NCI-H146 treated with DMSO at 0.1 percent for 48 hours (cell line): ENCODE measurements at regions not wholly inside any gene's neighbourhood (a gene's known extent, or its start where the extent isn't known, plus 50 kb on each side); places are given as distances from the start of the nearest gene placed in this dataset.

ENCODE experiments used
- DNase-seq: peaks from one replicate; lab custom pipeline; 2025; ENCODE audit not compliant: unreplicated experiment; lab: John Stamatoyannopoulos, UW

DNA sequence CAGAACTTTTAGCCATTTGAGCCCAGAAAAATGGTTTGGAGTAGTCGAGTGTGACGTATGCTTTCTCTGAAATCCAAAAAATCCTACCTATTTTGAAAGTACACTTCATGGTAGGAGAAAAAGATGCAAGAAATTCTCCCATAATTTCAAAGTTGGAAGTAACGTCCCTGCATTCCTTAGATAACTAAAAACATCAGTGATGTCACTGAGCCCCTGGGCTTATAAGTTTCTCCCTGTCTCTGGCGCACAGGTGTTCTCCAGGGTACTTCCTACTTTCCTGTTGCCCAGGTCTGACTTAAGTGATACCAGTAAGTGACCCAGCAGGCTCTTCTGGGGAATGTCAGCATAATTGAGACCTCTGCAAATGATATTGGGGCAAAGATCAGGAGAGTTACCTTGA is 90.5 kb upstream of the WDR1 start:
- no peak for DNase-seq

DNA sequence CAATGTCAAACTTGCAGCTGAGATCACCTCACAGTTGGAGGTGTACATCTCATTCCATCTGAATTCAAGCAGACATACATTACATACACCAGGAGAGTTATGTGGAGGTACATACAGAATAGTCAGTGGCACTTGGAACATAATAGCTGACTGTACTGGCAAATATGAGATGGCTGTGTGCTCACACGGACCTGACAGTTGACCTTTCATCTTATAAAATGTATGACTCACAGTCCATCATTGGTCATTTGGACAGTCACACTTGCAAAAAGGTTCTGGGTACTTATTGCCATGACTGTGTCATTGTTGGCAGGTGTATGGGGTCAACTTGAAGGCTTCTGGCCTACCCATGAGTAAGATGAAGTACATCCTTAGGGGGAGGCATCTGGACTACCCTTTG is 88.6 kb upstream of the WDR1 start:
- DNase-seq = no peak

DNA sequence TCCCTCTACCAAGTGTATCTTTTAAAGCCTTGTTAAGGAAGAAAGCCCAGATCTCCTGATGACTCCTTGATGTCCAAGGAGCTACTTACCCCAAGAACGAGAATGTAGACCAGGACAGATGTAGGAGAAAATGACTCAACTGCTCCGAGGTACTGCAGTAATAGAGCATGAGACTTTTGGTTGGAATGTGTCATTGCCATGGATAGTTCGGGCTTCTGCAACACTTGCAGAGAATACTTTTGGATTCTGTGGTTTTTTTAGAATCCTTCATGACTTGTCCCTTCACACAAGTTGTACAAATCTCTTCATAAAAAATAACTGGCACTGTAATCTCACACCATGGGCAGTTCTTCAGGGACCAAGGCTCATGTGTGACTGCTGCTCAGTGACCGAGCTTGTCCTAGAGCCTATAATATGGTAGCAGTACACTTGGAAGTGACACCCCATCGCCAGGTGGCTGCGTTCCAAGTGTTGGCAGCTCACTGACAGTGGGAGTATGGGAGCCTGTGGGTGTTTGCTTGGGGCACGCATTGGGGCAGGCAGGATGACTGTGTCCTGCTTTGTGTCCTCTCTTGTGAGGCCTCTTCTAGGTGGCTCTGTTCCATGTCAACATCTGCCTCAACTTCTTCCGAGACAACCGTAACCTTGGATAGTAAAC is 87.9 kb upstream of the WDR1 start:
- DNase-seq = no peak

DNA sequence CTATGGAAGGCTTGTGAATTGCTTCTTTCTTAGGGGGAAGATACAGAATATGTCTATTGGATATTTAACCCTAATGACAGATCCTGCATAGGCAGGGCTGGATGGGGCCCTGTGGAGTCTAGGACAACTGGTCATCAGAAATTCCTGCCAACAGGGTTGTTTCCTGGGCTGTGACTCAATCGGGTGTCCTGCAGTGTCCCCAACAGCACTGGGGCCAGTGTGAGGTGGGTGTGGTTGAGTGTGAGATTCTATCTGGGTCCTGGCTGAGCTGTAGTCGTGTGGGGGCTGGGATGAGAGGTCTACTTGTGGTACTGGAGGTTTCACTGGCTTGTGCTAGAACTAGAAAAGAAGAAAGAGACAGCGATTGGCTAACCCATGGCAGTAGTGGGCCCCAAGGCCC is 87.3 kb upstream of the WDR1 start:
- DNase-seq = no peak

DNA sequence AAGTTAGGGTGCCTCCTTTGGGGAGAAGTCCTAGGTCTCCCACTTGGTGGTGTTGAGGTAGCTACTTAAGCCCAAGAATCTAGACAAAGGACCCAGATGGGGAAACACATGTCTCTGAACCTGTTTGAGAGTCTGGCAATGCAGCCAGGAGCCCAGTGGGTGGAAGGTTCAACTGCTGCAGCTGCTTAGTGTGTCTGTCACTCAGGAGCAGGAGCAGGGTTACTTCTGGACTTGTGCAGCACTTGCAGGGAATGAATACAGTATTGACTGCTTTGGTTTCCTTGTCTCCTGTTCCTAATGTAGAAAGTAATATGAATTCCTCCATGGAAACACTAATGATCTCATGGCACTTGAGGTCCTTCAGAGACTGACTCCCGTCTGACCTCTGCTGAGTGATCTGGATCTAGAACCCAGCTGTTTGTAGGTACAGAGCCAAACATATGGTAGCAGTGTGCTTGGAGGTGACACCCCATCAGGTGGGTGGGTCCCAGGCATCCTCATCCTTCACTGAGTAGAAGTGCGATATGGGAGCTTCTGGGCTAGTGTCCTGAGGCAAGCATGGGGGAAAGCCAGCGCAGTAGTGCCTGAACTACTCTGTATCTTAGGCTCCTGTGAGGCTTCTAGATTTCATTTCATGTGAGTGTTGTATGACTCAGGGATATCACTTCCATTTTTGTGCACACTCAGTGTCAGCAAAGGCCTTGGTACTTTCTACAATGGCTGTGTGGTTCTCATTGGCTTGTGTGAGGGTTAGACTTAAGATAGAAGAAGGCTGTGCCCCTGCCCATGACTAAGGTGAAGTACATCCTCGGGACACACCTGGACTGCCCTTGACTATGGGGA is 85.0 kb upstream of the WDR1 start:
- DNase-seq = no peak

DNA sequence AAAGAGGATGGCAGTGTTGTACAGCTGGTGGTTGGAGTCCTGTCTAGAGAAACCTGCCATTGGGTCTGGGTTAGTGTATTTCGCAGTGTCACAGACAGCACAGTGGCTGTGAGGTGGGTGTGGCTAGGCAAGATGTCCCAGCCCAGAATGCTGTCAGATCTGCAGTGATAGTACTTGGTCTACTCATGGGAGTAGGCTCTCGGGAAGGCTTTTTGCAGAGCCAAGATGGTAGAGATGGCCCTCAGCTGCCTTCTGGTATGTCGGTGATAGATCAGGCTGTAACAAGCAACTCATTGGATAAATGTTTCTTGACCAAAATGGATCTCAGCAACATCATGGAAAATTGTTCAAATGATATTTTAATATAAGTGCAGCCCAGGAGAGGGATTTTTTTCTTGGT is 84.3 kb upstream of the WDR1 start:
- no peak for DNase-seq

DNA sequence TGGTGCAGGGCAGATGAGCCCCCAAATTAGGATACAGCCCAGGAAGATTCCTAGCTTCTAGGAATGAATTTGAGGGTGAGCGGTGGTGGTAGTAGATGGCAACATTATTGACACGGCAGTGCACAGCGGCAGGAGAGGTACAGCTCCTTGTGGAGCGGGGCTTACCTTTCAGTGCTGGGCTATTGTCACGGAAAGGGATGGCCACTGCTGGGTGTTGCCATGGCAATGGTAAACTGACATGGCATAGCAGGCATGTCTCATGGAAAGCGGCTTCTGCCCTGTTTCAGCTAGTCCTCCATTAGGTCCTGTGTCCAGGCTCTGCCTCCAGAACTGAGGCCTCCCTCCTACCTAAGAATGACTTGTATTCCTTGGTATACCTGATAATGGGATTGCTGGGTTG is 81.8 kb upstream of the WDR1 start:
- no peak for DNase-seq

DNA sequence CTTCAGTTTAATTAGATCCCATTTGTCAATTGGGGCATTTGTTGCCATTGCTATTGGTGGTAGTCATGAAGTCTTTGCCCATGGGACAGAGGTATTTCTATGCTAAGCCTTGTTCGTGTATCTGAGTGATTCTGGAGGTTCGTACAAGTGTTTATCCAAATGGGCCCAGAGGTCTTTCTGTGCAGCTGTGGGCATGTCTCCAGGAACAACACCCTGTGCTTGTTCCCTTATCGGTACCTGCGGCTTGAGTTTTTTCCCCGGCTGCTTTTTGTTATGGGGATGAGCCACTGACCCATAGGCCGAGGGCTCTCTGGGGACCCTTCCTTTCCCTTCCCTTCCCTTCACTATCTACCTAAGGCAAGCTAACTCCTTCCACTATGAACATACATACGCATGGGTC is 81.4 kb upstream of the WDR1 start:
- DNase-seq = no peak

DNA sequence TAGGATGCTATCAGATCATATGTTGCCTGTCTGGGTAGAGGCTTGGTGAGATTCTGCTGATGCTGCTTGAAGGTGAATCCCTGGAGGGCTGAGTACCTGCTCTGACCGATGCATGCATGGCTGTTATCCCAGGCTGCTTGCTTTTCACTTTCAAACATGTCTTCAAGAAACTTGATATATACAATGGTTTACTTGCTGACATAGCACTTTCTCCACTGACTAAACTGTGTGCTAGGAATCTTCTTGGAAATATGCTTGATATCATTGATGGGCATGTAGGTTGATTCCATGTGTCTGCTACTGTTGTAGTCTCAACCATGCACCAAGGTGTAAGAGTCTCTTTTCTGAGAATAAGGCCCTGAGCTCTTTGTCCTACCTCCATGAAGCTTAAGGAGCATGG is 79.6 kb upstream of the WDR1 start:
- DNase-seq = no peak

DNA sequence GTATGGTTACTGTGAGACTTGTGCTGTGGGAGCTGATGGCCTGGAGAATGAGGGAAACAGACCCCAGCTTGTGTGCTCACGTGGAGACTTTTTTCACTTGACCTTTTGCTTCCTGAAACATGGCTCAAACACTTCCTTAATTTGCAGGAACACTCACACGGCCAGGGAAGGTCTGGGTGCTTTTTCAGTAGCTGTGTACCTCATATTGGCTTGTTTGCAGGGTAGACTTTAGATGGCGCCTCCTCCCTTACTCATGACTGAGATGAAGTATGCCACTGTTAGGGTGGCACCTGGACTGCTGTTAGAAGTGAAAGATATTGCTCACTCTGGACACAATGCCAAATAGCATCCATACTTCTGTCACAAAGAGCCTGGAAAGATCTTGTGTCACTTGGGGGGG is 75.7 kb upstream of the WDR1 start:
- DNase-seq = no peak

DNA sequence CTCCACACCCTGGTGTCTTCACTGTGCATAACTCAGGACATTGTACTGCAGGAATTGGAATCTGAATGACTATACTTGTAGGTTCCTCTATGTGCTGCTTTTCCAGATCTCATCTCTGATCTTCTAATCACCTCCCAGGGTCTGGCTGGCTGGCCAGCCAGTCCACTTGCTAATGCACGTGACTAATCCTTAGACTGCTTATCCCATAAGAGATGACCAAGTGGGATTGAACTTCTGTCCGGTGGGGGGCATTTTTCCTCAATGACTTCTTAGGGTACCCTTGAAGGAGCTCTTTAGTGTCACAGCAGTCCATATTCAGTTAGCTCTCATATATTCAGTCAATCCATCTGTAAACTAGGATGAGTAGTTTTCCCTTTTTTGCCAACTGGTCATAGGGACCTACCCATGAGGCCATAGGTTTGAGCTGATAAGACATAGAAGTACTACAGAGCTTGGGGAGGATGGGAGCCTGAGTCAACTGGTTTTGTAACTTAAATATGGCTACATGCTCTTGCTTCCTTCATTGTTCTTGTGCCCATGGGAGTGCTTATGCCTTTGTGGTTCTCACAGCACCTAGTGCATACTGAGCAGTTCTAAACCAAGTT is 71.9 kb upstream of the WDR1 start:
- DNase-seq = no peak

DNA sequence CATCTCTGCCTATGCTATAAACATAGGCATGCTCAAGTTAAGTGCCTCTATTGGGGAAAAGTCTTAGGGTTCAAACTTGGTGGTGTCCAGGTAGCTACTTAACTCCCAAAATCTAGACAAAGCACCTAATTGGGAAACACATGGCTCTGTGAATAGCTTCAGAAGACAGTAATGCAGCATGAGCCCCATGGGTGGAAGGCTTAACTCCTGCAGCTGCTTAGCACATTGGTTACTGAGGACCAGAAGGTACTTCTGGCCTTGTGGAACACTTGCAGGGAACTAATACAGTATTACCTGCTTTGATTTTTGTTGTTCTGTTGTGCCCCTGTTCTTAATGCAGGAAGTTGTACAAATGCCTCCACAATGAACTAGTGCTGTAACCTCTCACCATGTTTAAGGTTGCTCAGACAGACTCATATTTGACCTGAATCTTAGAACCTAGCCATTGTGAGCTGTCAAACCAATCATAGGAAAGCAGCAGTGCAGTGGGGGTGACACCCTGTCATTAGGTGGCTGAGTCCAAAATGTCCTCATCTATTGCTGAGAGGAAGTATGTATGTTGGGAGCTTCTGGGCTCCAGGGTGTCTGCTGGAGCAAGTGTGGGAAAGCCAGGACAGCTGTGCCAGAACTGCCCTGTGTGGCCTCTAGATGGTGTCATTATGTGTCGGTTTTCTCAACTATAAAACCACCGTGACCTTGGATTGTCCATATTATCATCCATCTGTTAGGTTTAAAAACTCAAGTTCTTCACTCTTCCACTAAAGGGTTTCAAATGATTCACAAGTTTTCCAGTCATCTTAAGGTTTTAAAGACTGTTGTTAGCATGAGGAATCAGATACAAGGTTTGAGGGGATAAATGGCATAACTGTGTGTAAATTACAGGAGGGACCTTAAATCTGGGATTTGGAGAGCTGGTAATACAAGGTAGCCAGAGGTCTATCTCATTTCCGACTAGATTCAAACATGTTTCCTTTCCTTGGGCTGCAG is 69.9 kb upstream of the WDR1 start:
- DNase-seq = no peak

DNA sequence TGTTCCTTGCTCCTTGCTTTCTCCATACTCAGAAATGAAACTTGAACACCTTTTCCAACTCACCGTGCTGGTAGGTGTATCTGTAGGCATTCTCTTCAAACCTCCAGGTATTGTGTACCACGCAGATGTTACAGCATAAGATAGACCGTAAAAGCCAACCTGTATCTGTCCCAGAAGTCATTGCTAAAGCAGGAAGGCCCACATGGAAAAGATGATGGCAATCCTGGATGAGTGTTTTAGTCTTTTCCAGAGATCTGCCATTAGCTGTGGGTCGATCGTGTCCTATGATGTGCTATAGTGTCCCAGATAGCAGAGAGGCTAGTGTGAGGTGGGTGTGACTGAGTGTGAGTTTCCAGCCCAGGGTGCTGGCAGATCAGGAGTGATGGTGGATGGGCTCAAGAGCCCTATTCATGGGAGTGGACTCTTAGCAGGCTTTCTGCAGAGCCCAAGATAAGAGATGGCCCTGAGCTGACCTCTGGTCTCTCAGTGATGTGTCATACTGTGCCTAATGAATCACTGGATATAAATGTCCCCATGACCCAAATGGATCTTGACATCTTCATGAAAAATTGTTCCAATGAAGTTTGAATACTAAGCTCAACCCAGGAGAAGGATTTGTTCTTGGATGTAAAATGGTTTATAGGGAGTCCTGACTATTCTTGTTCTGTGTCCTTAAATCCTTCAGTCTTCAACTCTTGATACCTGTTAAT is 69.1 kb upstream of the WDR1 start:
- no peak for DNase-seq

DNA sequence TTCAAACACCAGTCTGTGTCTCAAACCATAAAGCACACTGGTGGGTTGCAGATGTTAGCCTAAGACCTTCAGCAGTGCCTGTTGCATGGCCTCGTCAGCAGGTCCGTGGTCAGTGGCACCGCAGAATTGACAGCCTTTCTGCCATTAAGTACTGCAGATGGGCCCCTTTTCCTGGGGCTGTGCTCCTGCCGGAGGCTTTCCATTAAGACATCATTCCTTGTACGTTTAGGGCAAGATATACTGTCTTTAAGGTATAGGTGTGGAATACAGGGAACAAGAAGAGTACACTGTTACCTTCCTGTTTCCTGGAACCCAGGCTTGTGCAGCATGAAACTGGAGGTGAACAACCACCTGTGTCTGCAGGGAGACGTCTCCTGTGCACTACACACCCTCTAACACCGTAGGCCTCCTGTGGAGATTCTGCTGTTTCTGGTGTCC is 67.9 kb upstream of the WDR1 start:
- DNase-seq = no peak

DNA sequence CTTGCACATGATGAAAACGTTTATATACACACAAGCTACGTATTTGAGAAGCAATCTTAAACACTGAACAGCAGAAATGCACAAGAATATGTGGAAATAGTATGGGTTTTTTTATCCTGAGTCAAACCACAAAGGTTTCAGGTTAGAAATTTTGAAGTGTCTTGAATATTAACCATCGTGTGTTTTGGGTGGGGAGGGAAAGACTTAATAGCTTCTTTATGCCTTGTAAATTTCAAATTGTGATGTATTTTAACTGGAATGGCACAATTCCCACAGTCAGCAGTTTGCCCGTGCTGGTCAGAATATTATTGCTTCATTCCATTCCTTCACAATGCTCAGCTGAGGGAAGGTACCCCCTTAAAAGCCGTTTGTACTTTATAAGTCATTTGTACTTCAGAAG is 67.4 kb upstream of the WDR1 start:
- no peak for DNase-seq

DNA sequence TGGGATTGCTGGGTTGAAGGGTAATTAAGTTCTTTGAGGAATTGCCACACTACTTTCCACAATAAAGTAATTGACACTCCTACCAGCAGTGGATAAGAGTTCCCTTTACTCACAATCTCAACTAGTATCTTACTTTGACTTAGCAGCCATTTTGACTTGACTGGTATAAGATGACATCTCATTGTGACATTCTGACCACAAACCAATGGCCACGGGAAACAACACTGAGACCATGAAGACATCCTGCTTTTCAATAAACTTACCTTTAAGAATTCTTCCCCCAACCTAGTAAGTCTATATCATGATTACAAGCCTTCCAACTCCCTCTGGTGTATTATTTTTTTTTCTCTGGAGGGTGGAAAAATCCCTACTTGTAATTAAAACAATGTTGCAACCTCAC is 66.9 kb upstream of the WDR1 start:
- DNase-seq = no peak

DNA sequence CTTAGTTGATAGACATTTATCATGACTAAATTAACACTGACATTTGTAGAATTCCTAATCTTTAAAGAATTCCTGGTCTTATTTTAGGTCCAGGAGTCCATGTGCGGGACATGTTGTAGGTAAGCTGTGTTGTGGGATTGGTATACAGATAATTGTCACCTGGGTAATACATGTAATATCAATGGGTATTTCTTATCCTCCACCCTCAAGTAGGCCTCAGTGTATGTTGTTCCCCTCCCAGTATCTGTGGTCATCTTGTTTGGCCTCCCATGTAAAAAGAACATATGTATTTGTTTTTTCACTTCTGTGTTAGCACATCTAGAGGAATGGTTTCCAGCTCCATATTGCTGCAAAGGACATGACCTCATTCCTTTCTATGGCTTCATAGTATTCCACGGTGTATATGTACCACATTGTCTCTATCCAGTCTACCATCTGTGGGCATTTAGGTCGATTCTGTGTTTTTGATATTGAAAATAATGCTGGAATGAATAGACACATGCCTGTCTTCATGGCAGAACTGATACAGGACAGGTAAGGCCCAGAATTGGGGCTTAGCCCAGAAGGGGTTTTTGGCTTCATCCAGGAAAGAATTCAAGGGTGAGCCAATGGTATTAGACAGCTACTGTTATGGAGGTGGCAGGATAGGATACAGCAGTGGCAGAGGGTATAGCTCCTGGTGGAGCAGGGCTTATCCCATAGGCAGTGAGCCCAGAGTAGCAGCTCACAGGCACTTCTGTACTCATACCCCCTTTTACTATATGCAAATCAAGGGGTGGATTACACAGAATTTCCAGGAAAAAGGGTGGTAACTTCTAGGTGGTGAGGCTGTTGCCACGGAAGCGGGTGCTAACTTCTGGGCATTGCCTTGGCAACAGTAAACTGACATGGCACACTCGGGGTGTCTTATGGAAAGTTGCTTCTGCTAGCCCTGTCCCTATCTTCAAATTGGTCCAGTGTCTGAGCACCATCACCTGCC is 66.1 kb upstream of the WDR1 start:
- DNase-seq = no peak

DNA sequence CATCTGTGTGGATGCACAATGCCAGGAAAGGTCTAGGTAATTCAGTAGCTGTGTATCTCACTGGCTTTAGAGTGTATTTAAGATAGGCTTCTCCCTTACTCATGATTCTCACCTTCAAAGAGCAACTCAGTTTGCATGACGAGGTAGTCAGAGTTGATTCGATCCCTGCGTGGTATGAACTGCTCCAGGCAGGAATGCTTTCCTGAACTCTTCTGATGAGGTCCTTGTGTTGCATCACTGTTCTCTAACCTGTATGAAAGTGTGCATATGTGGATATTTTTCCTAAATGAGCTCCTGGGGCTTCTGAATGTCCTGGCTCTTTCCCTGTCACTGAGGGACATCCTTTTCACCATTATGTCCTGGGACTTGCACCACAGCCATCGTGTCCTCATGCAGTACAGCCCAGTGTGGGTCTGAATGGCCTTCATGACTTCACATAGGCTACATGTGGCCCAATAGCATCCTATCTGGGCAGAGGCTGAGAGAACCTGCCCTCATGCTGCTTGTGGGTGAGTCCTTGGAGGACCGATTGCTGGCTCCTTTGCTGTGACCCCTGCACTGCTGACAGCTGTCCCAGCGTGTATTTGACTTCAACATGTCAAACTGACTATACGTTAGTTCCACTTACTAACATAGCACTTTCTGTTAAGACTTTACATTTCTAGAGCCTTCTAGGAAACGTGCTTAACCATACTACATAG is 65.3 kb upstream of the WDR1 start:
- DNase-seq = no peak
